Stomach (tissue), 4 donors: ENCODE measurements at regions not wholly inside any gene's neighbourhood (a gene's known extent, or its start where the extent isn't known, plus 50 kb on each side); places are given as distances from the start of the nearest gene placed in this dataset.

Experiments
- EP300 ChIP-seq: sonication (generic); formaldehyde crosslinking; IDR thresholded peaks from one replicate; pipeline ENCODE4 v1.6.1; 2017; ENCODE audit warnings: antibody characterized with exemption
- POLR2A ChIP-seq, 4 donors: fragments of 450-650 bp; IDR thresholded peaks; one replicate each; pipeline ENCODE4 v1.6.1; 2016; ENCODE audit warnings: antibody characterized with exemption in 4 of 4, control low read depth in 2 of 4, mild to moderate bottlenecking in 1 of 4, moderate library complexity in 1 of 4
- POLR2AphosphoS5 ChIP-seq, 3 donors: sonication (generic); formaldehyde crosslinking; IDR thresholded peaks; one replicate each; pipeline ENCODE4 v1.6.1; 2016; ENCODE audit warnings: antibody characterized with exemption in 3 of 3

GRCh38 chr1:50358962-50359361, 64.3 kb downstream of the DMRTA2 start:
- TF ChIP-seq POLR2A (IDR thresholded peaks at IDR 0.05) (no peak), POLR2AphosphoS5 (IDR thresholded peaks at IDR 0.05) (no peak), EP300 (no peak)
